HG03280 (cell line): ENCODE measurements at regions not wholly inside any gene's neighbourhood (a gene's known extent, or its start where the extent isn't known, plus 50 kb on each side); places are given as distances from the start of the nearest gene placed in this dataset.
"Not testable (repeated sequence)": the region's sequence is repeated elsewhere in the genome, so short reads cannot be mapped to it uniquely, and the experiment has no call there.

Source experiments
- ATAC-seq: cut with Tn5 transposase; IDR thresholded peaks from one replicate; pipeline ENCODE4 v1.9.1; 2021; ENCODE audit warnings: mild to moderate bottlenecking, moderate library complexity; ENCODE audit not compliant: unreplicated experiment

DNA sequence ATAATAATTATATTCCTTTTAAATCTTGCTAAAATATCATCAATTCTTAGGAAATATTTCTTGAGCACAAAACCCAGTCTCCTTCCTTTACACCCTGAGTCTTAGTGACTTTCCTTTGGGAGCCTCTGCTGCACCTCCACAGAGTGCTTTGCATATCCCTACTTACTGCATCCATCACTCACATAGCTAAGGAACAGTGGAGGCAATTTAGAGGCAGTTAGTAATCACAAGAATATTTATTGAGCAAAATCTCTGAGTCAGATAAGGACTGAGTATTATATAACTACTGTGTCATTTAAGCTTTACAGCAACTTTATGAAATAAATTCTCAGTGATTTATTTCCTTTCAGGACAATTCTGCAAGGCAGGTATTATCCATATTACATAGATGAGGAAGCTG lies 327.7 kb downstream of the TMX3 start:
- ATAC-seq, result no peak

- ATAC-seq, result not testable (repeated sequence)
Observed at GRCh38 chr18:68383979-68384378, 330.9 kb downstream of the TMX3 start.

DNA sequence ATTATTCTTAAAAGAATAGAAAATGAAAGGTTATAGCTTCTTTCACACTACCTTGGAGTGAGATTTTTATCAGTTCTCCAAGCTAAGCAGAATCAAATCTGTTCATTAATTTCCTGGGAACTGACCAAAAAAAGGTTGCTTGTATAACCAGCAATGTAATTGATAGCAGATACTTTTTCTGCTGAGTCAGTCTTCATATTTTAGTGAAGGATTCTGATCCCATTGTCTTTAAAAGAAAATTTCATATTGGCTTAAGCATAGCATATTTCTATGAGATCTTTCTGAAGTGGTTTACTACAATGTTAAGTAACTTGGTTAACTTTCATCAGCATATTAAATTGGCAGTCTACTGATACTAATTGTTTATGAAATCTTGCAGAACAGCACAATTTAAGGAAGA lies 338.0 kb downstream of the TMX3 start:
- ATAC-seq, result no peak

DNA sequence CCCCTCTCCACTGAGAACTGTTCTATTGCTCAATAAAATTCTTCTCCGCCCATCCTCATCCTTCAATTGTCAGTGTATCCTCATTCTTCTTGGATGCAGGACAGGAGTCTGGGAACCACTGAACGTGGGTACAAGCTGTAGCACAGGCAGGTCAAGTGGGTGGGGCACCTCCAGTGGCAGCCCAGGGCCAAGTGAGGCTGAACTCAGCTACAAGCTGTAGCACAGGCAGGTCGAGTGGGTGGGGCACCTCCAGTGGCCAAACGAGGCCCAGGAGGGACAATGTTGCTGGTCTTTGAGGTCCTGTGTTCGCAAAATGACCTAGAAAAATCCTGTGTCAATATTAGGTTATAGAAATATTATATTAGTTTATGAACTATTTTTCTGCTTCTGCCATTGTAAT lies 352.0 kb downstream of the TMX3 start:
- ATAC-seq, result no peak

DNA sequence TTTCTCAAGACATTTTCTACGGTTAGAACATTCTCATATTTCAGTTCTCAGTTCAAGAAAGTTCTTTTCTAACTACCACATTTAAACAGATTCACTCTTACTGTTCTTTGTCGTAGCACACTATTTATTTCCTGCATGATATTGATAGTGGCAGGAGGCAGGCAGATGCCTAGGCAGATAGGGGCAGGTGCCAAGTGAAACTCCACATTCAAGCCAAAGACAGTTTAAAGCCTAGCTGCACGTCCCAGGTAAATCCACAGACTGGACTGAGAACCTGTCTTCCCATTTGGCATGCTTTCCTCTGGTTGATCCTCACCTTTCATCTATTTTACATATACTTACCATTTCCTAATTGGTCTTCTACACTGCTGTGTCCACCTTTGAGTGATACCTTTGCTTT lies 359.3 kb downstream of the TMX3 start:
- no peak for ATAC-seq

DNA sequence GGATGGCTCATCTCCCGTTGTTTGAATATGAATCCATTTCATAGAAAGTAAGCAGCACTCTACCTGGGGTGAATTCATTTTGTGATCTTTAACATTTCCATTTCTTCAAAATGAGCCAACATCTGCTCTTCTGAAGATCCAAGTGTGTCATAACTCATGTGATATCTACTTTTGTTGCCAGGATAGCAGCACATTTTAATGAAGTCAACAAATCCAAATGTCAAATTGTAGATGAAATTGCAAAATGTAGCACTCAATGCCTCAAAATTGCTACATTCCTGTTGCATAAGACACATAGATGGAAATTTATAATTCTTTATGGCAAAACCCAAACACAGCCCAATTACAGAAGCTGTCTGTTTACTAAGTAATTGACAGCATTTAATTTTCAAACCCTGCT lies 360.7 kb downstream of the TMX3 start:
- ATAC-seq, result no peak

DNA sequence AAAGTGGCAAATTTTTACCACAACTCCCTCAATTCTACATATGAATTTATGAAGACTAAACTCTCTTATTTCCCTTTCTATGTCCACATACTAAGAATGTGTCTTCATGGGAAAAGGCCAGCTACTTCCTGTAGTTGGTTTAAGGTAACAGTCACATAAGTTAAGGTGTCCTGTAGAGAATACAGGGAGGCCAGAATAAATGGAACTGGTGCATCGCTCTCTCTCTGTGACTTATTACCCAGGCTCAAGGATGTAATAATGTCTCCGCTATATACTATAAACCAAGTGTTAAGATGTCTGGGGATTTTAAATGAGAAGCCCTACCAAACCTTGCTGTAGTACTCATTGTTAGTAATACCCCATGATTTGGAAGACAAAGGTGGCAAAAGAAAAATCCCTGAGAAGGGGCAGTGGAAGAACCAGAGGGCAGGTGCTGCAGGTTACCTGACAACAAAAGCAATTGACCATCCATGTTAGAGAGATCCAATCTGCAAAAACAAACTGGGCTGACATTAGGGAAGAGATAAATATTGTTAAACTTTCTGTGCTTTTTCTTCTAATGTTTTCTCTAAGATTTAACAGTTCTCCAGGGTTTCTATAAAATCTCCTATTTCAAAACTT lies 372.8 kb downstream of the TMX3 start:
- no peak for ATAC-seq

- ATAC-seq, result no peak
Observed at GRCh38 chr18:68340606-68341005, 374.3 kb downstream of the TMX3 start.

GRCh38 chr18:68330658-68331057 lies 384.2 kb downstream of the TMX3 start:
- no peak for ATAC-seq

DNA sequence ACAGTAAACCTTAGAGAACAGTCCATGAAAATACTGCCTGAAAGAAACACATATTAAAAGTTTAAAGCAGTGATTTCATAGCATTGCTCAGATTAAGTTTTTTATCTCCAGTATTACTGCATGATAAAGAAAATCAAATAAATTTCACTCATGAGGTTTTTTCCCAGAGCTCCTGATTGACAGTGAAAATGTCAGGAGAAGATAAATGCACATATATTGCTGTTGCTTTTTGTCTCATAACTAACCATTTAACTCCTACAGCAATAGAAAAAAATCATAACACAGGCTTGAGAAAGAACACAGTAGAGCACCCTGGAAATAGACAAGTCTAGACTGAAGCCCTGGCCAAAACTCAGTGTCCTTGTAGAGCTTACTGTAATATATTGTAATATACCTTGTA lies 391.0 kb downstream of the TMX3 start:
- no peak for ATAC-seq

GRCh38 chr18:68316636-68317035 lies 398.3 kb downstream of the TMX3 start:
- ATAC-seq, result no peak

DNA sequence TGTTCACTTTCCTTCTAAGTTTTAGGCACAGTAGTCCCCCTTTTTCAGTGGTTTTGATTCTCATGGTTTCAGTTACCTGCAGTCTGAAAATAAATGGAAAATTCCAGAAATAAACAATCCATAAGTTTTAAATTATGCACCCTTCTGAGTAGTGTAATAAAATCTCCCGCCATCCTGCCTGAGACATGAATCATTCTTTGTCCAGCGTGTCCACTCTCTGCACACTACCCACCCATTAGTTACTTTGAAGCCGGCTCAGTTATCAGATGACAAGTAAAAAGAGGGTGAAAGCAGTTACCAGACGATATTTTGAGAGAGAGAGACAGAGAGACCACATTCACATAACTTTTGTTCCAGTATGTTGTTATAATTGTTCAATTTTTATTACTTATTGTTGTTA lies 400.5 kb downstream of the TMX3 start:
- no peak for ATAC-seq

GRCh38 chr18:68301441-68301840 lies 413.5 kb downstream of the TMX3 start:
- no peak for ATAC-seq

DNA sequence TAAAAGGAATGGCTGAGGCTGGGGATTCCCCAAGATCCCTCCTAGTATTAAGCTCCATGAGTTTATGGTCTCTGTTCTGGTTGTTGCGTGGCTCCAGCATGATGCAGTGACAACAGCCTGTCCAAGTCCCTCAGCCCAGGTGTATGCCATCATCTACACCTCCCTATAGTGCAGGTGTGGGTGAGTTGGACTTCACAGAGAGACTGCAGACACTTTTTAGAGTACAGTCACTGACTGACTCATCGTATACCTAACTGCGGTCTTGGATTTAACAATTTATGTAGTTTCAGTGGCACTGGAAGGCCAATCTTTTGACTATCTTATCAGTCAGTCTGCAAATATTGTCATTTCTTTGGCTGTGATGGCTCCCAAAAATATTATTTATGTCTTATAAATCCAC lies 415.0 kb downstream of the TMX3 start:
- ATAC-seq, result no peak

GRCh38 chr18:68298330-68298729 lies 416.6 kb downstream of the TMX3 start:
- no peak for ATAC-seq

DNA sequence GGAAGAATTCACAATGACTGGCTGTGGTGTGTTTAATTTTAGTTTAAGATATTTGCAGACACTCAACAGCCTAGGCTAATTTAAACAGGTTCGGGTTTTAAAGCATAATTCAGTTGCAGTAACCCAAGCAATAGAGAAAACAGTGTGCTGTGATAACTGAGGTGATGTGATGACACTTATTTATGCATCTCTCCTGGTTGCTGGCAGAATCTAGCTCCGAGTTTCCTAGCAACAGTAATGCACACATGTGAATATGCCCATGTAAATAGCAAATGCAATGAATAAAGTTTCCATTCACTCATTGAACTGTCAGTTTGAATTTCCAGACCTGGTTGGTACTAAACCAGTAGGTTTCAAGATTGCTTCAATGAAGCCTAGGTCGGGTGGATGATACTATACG lies 426.5 kb downstream of the TMX3 start:
- ATAC-seq, result no peak

- ATAC-seq, result no peak
Observed at GRCh38 chr18:68284236-68284780, 430.6 kb downstream of the TMX3 start.

DNA sequence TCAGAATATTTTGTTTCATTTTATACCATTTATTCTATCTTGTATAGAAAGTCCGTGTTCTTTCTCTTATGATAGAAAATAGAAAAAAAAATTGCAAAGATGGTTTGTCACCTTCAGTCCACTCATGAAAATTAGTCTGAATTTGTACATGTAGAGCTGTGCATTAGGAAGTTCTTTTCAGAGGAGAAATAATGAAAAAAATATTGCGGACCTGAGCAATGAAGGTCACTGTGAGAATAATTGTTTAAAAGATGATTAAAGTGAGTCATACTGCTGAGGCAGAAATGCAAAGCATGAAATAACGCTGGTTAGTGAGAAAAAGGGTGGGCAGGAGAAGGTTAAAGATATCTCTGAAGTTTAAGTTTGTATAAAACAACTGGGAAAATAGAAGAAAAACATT lies 431.1 kb downstream of the TMX3 start:
- ATAC-seq, result no peak

GRCh38 chr18:68282232-68282631 lies 432.7 kb downstream of the TMX3 start:
- no peak for ATAC-seq

DNA sequence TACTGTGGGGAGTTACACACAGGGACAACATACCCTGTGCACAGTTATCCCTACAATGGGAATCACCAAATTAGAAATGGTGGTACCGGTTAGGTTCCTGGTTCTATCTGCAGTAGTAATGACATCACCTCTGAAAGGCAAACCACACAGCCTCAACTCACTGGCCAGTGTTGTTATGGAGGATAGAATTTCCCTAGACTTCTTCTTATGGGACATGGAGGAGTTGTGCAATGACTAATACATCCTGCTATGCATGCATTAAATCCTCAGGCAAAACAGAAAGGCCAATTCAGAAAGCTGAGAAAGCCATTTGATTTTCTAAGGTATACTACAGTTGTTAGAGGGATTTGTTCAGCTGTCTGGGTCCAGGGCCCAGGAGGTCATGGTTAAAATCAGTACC lies 439.3 kb downstream of the TMX3 start:
- no peak for ATAC-seq

DNA sequence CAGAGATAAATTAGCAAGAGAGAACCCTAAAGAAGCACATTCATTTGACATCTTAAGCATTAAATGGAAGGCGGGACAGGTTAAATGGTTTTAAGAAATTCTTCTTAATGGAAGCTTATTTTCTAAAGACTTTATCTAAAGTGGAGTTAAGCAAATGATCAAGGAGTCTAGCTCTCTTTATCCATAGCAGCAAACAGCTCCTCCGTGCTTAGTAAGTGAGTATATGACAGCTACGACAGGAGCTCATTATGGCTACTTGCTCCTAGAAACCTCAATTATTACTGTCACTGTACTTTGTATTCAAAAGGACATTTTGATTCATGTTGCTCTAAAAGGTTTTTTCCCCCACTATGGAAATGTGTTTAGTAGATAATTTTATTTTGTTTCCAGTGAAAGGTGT lies 444.9 kb downstream of the TMX3 start:
- no peak for ATAC-seq

DNA sequence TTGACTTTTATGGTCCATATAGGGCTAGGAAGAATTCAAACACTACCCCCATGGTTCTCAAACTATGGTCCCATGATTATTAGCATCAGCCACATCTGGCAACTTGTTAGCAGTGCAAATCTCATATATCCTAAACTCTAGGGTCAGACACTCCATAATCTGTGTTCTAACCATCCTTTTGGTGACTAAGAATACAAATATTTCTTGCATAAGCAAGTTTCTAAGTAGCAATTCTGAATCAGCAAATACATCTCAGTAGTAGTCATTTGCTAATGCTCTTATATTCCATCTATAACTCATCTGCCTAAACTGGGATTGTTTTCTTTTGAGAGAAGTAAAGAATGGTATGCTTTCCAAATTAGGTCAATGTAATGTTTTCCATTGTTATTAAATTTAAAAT lies 447.3 kb downstream of the TMX3 start:
- ATAC-seq, result no peak

DNA sequence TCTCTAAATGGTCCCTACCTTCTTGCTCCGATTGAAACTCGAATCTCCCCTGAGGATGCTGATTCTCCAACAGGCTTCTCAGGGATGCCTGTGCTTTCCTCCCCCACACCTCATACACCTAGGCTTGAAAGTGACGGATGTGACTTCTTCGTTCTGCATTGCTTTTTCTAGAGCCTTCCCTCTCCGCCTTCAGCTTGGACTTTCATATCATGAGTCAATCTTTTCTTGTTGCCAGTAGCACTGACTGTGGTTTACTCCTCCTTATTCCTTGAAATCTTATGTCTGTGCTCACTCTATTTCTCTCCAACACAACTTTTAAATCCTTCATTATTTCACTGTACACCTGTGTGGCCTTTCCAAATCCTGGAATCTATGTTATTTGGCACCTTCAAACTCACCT lies 451.4 kb downstream of the TMX3 start:
- ATAC-seq, result no peak
